HuH-7 (cell line): ENCODE measurements at regions not wholly inside any gene's neighbourhood (a gene's known extent, or its start where the extent isn't known, plus 50 kb on each side); places are given as distances from the start of the nearest gene placed in this dataset.

Experiments used
- DNase-seq: peaks from one replicate; pipeline ENCODE4 v3.0.0; 2011; ENCODE audit warnings: low spot score

DNA sequence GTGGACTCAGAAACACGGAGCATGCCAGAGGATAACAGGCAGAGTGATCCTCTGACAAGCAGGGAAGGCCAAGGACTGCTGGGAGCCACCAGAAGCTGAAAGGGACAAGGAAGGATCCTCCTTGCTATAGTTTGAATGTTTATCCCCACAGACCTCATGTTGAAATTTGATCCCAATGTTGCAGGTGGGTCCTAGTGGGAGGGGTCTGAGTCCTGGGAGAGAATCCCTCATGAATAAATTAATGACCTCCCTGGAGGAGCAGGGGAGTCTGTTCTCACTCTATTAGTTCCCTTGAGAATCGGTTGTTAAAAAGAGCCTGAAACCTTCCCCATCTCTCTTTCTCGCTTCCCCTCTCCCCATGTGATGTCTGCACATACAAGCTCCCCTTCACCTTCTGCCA lies 124.4 kb downstream of the FBXO15 start:
- DNase-seq = no peak

DNA sequence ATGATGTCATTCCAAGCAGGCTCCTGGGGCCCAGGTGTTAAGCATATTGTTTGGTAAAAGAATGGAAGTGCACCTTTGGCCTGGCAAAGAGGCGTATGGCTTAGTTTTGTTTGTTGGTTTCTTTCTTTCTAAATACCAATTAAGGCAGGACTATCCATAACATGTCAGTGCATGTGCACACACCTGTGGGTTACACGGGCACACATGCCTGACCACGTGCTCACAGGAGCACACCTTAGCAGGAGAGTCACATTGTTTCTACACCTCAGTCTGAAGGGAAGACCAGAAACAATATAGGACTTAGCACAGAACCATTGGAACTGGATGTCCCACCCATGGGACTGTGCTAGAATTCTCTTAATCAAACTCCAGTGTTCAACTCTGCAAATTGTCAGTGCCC lies 127.8 kb downstream of the FBXO15 start:
- no peak for DNase-seq

DNA sequence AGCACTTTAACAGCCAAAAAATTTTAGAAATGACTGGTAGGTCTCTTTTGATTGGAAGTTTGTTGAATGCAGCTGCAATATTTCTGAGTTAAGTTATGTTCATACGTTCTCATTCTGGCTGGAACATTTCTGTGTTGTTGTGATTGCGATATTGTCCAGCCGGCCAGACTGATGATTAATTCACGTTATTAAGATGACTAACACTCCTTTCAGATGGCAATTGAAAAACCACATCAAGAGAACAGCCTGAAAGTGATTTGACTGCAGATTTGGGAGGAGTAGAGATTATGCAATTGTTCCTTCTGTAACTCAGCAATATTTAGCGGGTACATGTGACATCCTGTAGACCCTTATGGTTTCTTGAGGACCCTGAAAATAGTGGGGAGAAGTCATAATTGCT lies 133.7 kb downstream of the FBXO15 start:
- no peak for DNase-seq

DNA sequence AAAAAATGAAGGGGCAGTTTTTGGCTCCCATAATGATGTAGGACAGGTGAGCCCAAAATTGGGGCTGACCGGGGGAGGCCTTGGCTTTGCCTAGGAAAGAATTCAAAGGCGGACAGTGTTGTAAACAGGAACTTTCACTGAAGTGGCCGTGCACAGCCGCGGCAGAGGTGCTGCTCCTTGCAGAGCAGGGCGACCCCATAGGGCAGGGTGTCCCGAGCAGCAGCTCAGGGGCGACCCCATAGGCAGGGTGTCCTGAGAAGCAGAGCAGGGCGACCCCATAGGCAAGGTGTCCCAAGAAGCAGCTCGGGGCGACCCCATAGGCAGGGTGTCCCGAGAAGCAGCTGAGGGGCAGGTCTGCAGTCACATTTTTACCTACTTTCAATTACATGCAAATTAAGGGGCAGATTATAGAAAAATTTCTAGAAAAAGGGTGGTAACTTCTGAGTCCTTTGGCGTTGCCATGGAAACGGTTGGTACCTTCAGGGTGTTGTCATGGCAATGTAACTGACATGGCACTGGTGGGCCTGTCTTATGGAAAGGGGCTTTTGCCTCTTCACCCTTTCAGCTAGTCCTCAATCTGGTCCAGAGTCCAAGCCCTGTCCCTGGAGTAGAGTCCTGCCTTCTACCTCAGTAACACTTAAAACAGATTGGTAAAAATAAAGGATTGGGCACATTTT lies 134.5 kb downstream of the FBXO15 start:
- no peak for DNase-seq

DNA sequence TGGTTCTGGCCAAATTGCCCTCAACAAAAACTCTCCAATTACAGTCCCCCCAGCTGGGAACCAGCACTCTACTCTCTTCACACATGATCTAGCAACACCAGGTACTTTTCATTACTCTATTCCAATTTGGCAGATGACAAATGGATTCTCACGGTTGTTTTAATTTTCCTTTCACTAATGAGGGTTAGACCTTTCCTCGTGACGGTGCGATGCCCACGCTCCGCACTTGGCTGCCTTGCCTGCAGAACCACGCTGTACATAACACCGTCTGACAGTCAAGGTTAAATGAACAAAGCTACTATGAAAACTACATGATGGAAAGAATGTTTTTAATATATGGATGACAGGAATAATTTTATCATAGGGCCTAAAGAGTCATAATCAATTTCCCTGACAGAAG lies 141.5 kb downstream of the FBXO15 start:
- DNase-seq = no peak

DNA sequence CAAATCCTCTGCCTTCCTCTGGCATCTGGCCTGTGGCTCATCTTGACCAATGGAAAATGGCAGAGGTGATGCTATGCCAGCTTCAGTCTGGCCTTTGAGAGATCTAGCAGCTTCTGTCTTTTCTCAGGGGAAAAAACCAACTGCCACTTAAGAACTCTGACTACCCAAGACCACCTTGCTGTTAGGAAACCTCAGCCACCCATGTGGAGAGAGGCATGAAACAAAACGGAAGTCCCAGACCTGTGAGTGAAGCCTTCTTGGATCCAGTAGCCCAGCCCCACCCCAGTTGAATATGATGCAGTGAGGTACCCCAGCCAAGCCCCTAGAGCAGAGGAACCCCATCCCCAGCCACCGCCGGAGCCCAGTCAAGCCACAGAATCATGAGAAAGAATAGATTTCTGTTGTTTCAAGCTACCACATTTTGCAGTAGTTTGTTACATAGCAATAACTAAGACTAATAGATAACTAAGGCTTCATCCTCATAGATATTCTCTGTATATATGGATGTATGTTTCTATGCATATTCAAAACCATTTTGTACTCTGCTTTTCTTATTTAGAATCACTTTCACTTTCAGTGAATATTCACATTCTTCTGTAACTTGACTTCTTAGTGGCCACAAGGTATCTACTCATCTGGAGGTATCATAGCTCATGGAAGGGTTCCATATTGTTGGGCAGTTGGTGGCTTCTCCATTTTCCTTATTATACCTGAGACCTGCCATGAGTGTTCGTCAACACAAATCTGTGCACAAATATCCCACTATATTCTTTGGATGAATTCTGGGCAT lies 142.1 kb downstream of the FBXO15 start:
- no peak for DNase-seq

DNA sequence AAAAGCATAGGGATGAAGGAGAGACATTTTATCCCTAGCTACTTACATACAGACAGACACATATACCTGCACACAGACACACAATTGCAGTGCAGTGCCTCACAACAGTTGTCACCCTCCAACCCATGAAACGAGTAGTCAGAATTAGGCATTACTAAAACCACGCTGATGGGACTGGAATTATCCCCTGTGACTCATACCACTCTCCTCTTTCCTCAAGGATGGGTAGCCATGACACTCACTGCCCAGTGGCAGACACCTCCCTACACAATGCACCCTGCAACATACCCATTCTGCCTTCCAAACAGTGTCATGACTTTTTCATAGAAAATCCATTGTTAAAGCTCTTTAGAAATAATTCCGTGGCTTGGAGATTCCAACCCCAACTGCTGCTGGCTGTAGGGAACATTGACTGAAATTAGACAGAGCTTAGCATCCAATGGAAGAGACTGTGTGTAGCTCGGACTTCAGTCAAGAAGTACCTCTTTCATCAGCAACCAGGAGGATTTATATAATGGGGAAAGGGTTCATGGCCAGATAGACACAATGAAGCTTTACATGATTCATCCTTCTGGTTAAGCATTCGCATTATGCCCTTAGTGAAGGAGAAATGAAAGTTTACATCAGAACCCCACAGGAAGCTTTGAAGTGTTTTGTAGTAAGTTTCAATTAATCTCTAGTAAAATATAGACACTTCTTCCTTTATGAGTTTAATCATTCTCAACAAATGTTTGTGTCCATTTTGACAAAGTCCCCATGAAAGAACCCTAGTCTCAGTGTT lies 155.2 kb downstream of the FBXO15 start:
- no peak for DNase-seq

DNA sequence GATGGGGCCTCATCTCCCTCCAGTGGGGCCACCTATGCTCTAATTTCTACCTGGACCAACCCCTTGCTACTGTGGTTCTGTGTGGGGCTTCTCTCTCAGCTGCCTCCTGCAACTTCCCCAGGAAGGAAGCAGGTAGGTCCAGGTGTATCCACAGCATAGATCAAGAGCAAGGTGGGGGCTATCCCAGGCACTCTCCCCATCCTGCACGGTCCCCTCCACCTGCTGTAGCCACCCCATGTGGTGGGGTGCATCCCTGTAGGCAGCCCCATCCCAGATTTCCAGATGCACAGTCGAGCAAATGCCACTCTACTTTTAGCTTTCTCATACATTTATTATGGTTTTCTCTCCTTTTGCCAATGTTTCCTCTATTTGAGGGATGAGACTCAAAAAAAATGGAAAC lies 156.1 kb downstream of the FBXO15 start:
- DNase-seq = no peak

DNA sequence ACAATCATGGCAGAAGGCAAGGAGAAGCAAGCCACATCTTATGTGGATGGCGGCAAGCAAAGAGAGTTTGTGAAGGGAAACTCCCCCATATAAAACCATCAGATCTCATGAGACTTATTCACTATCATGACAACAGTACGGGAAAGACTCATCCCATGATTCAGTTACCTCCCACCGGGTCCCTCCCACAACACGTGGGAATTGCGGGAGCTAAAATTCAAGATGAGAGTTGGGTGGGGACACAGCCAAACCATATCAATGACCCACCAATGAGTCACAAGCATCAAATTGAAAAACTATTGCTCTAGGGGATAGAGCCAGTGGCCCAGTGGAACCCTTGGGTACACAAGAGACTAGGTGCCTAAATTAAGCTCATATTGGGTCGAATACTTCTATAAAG lies 157.4 kb downstream of the FBXO15 start:
- DNase-seq = no peak

DNA sequence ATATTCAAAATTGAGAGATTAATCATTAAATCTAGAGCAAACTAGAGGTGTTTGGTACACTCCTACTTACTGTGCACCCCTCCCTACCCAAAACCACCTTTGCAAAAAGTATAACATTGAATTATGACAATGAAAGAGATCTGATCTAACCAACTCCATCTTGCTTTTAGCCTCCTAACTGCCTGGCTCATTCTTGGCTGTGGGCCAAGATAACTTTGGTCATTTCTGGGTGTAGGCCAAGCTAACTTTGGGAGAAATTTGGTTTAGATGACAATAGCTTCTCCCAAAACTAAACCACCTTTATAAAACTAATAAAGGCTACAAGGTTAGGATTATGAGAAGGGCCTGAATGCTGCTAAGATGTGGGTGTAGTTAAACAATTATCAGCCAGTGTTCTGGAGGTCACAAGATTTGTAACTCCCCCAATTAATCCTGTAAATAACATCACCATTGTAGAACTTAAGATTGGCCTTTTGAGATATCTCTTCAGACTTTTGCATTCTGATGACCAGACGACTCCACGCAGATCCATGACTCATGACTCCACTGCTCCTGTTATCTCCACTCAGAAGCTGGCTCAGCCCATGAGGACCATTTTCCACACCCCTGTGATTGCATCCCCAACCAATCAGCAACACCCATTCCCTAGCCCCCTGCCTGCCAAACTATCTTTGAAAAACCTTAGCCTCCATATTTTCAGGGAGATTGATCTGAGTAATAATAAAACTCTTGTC lies 160.2 kb downstream of the FBXO15 start:
- no peak for DNase-seq

DNA sequence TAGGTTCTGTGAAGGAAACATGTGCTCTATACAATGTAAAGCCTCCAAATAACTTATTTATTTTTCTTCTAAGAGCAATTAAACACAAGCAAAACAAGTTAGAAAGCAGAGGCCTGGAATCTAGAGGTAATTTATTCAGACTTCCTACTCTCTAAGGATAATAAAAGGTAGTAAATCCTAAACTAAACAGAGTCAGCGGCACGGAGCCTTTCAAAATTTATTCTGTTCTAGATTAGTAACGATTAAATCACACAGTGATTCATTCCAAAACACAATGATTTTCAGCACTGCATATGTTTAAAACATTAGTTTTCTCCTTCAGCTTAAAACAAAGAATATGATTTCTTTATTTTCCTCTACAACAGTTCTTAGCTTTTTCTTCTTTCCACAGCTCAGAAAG lies 160.9 kb downstream of the FBXO15 start:
- no peak for DNase-seq

DNA sequence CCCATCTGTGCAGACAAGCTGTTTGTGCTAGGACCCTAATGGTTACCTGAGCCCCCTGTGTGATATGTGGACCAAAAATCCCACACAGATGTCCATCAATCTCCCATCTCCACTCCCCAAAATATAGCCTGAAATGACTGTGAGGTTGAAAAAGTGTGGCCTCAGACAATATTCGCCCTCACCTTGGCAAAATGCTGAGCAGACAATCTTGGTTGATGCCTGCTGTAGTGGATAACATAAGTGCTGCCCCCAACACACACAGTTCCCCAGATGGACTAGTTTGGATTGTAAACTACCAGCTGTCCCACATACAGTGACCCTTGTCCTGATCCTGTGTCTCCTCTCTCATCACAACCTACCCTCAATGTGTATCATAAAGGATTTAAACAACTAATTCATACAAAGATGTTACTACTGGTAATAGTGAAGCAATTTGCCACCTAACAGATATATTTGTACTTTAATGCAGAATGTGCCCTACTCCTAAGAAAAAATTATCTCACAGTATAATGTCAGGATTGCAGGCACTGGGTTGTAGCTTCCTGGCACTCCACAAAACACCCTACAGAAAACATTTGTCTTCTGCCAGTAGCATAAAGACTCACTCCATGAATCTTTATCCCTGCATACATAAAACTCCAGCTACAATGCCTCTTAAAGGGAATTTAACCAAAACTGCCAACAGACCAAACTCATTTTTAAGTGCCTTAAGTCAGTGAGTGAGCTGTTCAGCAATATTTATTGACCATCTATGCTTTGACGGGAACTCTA lies 161.6 kb downstream of the FBXO15 start:
- DNase-seq = no peak

DNA sequence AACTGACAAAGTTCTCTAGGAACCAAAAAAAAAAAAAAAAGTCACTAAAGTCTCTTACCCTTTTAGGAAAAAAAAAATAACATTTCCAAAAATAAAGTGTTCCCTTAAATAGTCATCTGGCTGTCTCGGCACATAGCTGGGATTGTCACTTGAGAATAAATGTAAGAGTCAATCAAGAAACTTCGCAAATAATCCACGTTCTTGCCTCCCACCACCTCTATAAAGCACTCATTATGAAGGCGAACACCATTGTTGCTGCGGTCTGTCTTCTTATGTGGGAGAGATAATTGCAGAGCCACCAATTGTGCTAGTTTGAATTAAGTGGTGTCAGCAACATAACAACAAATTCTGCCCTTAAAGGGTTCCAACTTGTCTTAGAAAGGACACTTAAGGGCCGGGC lies 163.7 kb downstream of the FBXO15 start:
- no peak for DNase-seq

DNA sequence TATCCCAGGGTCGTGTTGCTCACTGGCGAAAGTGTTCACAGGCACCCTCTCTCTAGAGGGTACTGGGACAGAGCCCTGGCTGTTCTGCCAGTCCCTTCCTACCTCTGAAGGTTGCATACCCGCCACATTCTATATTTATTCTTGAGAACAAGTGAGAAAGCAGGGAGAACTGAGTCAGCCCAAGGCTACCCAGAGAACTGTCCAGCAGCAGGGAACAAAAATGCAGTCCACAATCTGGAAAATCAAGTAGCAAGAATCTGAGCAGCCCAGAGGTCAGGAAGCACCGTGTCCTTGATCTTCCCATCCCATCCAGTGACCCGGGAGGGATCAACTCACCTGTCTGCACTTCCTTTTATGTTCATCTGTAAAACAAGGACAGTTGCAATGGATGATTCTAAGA lies 164.1 kb downstream of the FBXO15 start:
- DNase-seq = no peak

DNA sequence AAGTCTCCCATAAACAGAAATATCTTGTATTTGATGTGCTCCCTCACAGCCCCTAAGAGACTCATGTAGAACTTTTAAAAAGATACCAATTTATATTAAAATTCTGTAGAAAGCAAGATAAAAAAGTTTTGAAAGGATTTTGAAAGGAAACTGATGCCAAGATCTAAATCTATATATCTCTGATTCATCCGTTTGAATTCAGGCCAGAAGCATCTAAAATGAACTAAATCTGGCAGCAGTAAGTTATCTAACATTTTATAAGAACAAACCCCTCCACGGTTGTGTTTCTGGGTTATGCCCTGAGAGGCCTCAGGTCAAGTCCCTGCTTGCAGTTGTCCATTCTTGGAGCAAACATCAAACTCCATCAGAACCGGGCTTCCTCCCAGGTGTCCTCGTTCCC lies 165.8 kb downstream of the FBXO15 start:
- no peak for DNase-seq

DNA sequence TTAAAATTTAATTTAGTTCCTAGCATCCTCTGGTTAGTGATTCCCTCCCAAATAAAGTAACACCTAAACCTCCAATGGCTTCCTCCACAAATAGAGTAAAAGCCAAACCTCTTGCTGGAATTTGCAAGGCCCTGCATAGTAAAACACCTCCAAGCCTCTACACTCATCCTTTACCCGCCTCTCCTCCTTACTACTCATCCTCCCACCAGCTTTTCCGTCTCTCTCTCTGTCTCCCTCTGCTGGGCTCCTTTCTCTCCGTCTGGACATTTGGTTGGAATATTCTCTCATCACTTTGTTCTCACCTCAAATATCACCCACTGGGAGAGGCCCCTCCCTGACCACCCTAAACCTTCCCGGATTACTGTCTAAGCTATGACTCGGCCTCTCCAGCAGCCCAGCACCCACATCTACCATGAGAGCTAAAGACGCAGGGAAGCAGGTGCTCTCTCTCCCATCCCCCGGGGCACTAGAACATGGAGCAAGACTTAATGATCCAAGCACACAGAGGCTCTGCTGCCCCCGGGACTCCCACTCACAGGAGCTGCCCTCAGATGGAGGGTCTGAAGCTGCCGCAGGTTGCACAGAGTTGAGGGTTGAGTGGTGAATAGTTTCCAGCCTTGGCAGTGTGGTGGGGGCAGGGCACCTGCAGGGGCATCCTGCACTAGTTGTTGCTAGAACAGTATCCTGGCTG lies 167.2 kb downstream of the FBXO15 start:
- peak; percentile 27 for DNase-seq

DNA sequence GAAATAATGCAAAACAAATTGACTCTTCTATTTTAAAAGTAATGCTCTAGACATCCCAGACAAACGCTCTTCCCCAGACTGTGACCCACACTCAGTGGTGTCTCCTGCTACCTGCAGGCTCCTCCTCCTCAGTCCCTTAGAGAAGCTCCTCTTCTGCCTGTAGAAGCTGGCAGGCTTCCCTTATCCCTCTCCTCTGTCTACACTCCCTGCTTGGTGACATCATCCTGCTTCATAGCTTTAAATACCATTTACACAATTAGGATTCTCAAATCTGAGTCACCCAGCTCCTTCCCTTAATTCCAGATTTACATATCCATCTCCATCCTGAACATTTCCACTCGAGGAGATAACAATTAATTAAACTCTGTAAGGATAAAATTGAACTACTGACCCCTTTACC lies 167.9 kb downstream of the FBXO15 start:
- DNase-seq = no peak

DNA sequence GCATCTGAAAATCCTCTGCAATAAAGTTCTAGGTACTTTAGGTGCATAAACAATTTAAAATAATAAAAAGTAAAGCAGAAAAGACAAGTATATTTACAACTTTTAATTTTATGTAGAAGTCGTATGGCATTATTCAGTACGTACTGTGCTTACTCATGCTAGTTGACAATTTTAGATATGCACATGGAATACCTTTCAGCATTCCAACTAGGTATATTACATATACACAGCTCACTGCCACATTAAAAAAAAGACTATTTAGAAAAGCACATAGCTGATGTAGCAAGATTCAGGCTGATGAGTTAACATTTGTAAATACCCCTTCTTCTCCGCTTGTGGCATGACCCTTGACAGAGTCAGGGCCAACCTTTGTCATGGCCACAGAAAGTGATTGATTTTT lies 171.2 kb downstream of the FBXO15 start:
- DNase-seq = no peak

DNA sequence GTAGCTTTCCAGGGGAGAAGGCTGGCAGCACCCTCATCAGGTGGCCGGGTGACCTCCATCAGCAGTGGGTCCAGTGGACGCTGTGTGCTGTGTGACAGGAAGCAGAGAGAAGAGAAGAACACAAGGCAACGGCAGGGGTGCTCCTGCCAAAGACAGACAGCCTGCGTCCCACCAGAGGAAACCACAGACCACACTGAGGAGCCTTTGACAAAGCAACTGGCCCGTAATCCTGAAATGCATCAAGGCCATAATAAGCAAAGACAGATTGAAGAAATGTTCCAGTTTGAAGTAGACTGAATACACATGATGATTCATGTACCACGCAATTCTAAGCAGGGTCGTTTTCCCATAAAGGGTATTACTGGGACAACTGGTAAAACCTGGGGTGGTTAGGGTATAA lies 172.4 kb downstream of the FBXO15 start:
- no peak for DNase-seq

DNA sequence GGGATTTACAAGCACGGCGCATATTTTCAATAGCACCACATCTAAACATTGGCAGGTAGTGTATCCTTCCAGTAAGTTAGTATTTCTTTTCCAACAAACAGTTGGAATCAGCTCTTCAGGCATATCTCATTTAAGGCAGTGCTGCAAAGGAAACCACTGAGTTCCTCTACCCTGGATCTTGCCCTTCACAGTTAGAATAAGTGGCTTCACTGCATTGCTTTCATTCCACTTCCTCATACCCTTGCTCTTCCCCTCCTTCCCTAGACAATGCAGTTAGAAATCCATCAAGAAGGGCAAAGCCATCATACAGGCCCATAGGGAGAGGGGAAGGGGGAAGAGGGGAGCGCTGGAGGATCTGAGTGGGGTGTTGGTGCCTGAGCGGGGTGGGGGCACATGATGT lies 173.7 kb downstream of the FBXO15 start:
- no peak for DNase-seq

DNA sequence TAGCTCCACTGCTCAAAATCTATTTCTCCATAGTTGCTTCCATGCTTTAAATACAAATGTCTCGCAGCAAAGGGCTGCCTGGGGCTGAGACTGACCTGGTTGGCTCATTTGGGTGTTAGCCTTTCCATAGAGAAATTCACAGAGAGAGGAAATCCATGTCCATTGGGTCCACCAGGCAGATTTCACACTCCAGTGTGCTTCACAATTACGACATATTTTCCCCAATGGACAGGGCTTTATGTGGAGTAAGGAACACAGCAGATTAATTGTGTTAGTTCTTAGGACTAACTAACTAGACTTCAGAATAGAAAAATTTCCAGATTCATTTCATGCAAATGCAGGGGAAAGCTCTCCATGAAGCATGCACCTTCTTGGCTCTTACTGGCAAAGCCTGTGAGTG lies 180.7 kb downstream of the FBXO15 start:
- DNase-seq = no peak
